Kidney epithelial cell (primary cell): ENCODE measurements at regions not wholly inside any gene's neighbourhood (a gene's known extent, or its start where the extent isn't known, plus 50 kb on each side); places are given as distances from the start of the nearest gene placed in this dataset.
"Not testable (repeated sequence)": the region's sequence is repeated elsewhere in the genome, so short reads cannot be mapped to it uniquely, and the experiment has no call there.

Experiments
- DNase-seq: peaks from one replicate; pipeline ENCODE4 v3.0.0-alpha.2; 2010; ENCODE audit warnings: low read depth
- H3K27me3 ChIP-seq: 2 replicates; pipeline ENCODE4 v1.6.0; 2011; ENCODE audit warnings: low read length; ENCODE audit not compliant: control insufficient read depth, insufficient read depth
- H3K36me3 ChIP-seq: 2 replicates; pipeline ENCODE4 v1.5.1; 2011; ENCODE audit warnings: low read length; ENCODE audit not compliant: control insufficient read depth, insufficient read depth
- H3K4me3 ChIP-seq: 2 replicates; pipeline ENCODE4 v1.5.1; 2011; ENCODE audit warnings: low read depth, mild to moderate bottlenecking, control low read depth, low read length
- CTCF ChIP-seq: IDR thresholded peaks from 2 replicates; pipeline ENCODE4 v1.5.1; 2011; ENCODE audit warnings: mild to moderate bottlenecking, moderate library complexity, low read length, control low read depth, inconsistent platforms; ENCODE audit not compliant: insufficient read depth, poor library complexity, severe bottlenecking

GRCh38 chr12:29023436-29024076 is 125.5 kb upstream of the FAR2 start:
- H3K4me3 ChIP-seq, result no peak overlapping the region
- H3K27me3 ChIP-seq, result no peaks in the 10 kb centered on the region
- no peaks in the 10 kb centered on the region for H3K36me3 ChIP-seq
- DNase-seq, result no peak
- TF ChIP-seq CTCF, result no peak

- no peak for DNase-seq
- Histone ChIP-seq H3K27me3 (no peaks in the 10 kb centered on the region), H3K4me3 (no peak overlapping the region), H3K36me3 (no peaks in the 10 kb centered on the region)
- TF ChIP-seq CTCF, result no peak
Measured at GRCh38 chr12:29024117-29024516, 125.0 kb upstream of the FAR2 start.

- Histone ChIP-seq H3K4me3 (no peak overlapping the region), H3K36me3 (no peaks in the 10 kb centered on the region), H3K27me3 (no peaks in the 10 kb centered on the region)
- TF ChIP-seq CTCF, result no peak
- DNase-seq, result no peak
Measured at GRCh38 chr12:29025937-29026336, 123.1 kb upstream of the FAR2 start.

GRCh38 chr12:29026419-29026818 is 122.7 kb upstream of the FAR2 start:
- H3K36me3 ChIP-seq, result no peaks in the 10 kb centered on the region
- DNase-seq, result peak; percentile 63
- no peak for TF ChIP-seq CTCF
- no peaks in the 10 kb centered on the region for H3K27me3 ChIP-seq
- H3K4me3 ChIP-seq, result no peak overlapping the region

GRCh38 chr12:29029484-29029883 is 119.6 kb upstream of the FAR2 start:
- not testable (repeated sequence) for H3K36me3 ChIP-seq, DNase-seq, H3K4me3 ChIP-seq, H3K27me3 ChIP-seq

GRCh38 chr12:29030006-29030405 is 119.1 kb upstream of the FAR2 start:
- Histone ChIP-seq H3K36me3 (no peaks in the 10 kb centered on the region), H3K4me3 (no peak overlapping the region), H3K27me3 (no peaks in the 10 kb centered on the region)
- DNase-seq, result no peak
- no peak for TF ChIP-seq CTCF
